Adrenal gland (tissue), 5 donors: ENCODE measurements at regions not wholly inside any gene's neighbourhood (a gene's known extent, or its start where the extent isn't known, plus 50 kb on each side); places are given as distances from the start of the nearest gene placed in this dataset.

Source experiments
- POLR2A ChIP-seq, 2 donors: fragments of 450-650 bp; IDR thresholded peaks; one replicate each; pipeline ENCODE4 v1.6.1; 2017; ENCODE audit warnings: antibody characterized with exemption in 2 of 2, mild to moderate bottlenecking in 2 of 2, moderate library complexity in 1 of 2
- TF ChIP-seq, protein P1 (sequence below), 6 experiments: fragments of 450-650 bp in 4 of 6; fragments of 200-600 bp in 2 of 6; sonication (generic) in 1 of 6; IDR thresholded peaks; 1 replicate in 5 of 6; 2 replicates in 1 of 6; pipeline versions ENCODE4 v1.5.1 to v1.8.0; 2016 to 2021; ENCODE audit warnings: antibody characterized with exemption in 6 of 6, mild to moderate bottlenecking in 2 of 6, moderate library complexity in 1 of 6
- donor health status: DM: no; HTN: no; CAD: no.

DNA sequence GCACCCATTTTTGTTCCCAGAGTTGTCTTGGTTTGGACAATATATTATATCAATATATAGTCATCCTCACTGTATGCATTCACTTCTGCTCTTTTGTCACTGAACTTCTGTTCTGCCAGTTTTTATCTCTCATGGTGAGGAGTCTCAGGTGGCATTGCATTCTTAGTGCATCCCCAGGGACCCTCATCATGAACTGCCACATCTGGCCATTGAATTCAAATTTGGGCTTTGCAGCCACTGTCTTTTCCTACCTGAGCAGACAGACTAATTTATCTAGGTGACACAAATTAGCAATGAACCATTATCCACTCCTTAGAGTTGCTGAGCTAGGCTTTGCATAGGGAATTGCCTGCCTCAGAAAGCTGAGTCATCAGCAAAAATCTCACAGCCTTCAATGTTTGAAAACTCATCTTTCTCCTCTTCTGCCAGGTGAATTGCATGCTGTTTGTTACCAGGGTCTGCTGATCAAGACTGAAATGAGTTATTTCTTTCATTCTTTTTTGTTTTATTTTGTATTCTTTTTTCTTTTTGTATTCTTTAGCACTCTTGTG lies 316.8 kb upstream of the MTPN start:
- TF ChIP-seq, protein P1, sequence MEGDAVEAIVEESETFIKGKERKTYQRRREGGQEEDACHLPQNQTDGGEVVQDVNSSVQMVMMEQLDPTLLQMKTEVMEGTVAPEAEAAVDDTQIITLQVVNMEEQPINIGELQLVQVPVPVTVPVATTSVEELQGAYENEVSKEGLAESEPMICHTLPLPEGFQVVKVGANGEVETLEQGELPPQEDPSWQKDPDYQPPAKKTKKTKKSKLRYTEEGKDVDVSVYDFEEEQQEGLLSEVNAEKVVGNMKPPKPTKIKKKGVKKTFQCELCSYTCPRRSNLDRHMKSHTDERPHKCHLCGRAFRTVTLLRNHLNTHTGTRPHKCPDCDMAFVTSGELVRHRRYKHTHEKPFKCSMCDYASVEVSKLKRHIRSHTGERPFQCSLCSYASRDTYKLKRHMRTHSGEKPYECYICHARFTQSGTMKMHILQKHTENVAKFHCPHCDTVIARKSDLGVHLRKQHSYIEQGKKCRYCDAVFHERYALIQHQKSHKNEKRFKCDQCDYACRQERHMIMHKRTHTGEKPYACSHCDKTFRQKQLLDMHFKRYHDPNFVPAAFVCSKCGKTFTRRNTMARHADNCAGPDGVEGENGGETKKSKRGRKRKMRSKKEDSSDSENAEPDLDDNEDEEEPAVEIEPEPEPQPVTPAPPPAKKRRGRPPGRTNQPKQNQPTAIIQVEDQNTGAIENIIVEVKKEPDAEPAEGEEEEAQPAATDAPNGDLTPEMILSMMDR (IDR thresholded peaks at IDR 0.05) = no peak
- no peak for TF ChIP-seq POLR2A (IDR thresholded peaks at IDR 0.05)
